Osteoblast (primary cell): ENCODE measurements at regions not wholly inside any gene's neighbourhood (a gene's known extent, or its start where the extent isn't known, plus 50 kb on each side); places are given as distances from the start of the nearest gene placed in this dataset.
A peak's percentile ranks its signal among the peaks of the same experiment; 100 is the strongest.

Experiments used
- DNase-seq: peaks from one replicate; pipeline ENCODE4 v3.0.0; 2011; ENCODE audit warnings: low spot score, mixed read lengths; ENCODE audit not compliant: insufficient read length; ENCODE audit errors: missing footprints
- H2AFZ ChIP-seq: 2 replicates; pipeline ENCODE4 v1.6.0; 2011; ENCODE audit warnings: mild to moderate bottlenecking, low read length
- H3K27ac ChIP-seq: 2 replicates; pipeline ENCODE4 v1.5.1; 2011; ENCODE audit warnings: mild to moderate bottlenecking, low read depth, low read length, moderate library complexity
- H3K27me3 ChIP-seq: 2 replicates; pipeline ENCODE4 v1.6.0; 2012; ENCODE audit warnings: mild to moderate bottlenecking, control low read depth, inconsistent platforms, low read length, moderate library complexity; ENCODE audit not compliant: insufficient read depth
- H3K36me3 ChIP-seq: 2 replicates; pipeline ENCODE4 v1.5.1; 2011; ENCODE audit warnings: mild to moderate bottlenecking, low read length, control low read depth, moderate library complexity; ENCODE audit not compliant: insufficient read depth
- H3K4me1 ChIP-seq: 2 replicates; pipeline ENCODE4 v1.5.1; 2011; ENCODE audit warnings: mild to moderate bottlenecking, low read length, control low read depth, moderate library complexity; ENCODE audit not compliant: insufficient read depth
- H3K4me2 ChIP-seq: 2 replicates; pipeline ENCODE4 v1.6.0; 2011; ENCODE audit warnings: mild to moderate bottlenecking, low read length; ENCODE audit not compliant: insufficient read depth
- H3K4me3 ChIP-seq: fragments of 200-600 bp; sonication (generic); 3 replicates; pipeline ENCODE4 v1.5.1; 2012; ENCODE audit warnings: mild to moderate bottlenecking, low read length, inconsistent platforms; ENCODE audit not compliant: insufficient read depth
- H3K79me2 ChIP-seq: 2 replicates; pipeline ENCODE4 v1.6.0; 2012; ENCODE audit warnings: mild to moderate bottlenecking, low read length, control low read depth, inconsistent platforms; ENCODE audit not compliant: insufficient read depth
- H3K9me3 ChIP-seq: 2 replicates; pipeline ENCODE4 v1.5.1; 2011; ENCODE audit warnings: low read depth, low read length, control low read depth
- H4K20me1 ChIP-seq: 2 replicates; pipeline ENCODE4 v1.6.0; 2012; ENCODE audit warnings: mild to moderate bottlenecking, low read length, control low read depth; ENCODE audit not compliant: insufficient read depth
- TF ChIP-seq, protein P1 (sequence below): IDR thresholded peaks from 2 replicates; pipeline ENCODE4 v1.5.1; 2011; ENCODE audit warnings: mild to moderate bottlenecking, low read depth, low read length, moderate library complexity; ENCODE audit errors: extremely low read depth

DNA sequence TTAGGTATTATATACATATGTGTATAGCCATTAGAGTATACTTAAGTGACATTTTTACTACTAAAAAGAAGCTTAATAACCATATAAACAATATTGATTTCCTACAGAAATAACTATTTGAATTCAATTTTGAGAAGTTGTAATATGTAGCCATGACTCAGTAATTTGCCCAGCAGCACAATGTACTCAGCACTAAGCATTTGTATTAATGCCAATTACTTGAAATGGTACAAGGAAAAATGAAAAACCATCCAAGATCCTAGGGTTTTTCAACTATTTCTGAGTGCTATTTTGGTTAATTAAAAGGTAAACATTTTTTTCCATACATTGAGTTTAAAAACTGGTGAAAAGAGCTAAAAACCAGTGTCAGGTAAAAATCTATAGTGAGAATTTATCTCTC lies 324.0 kb downstream of the KCNJ3 start:
- H3K27ac ChIP-seq = no peak overlapping the region
- no peak overlapping the region for H3K4me3 ChIP-seq
- no peaks in the 10 kb centered on the region for H3K27me3 ChIP-seq
- H3K36me3 ChIP-seq = no peaks in the 10 kb centered on the region
- no peaks in the 10 kb centered on the region for H3K4me1 ChIP-seq
- H3K79me2 ChIP-seq = no peaks in the 10 kb centered on the region
- TF ChIP-seq, protein P1, sequence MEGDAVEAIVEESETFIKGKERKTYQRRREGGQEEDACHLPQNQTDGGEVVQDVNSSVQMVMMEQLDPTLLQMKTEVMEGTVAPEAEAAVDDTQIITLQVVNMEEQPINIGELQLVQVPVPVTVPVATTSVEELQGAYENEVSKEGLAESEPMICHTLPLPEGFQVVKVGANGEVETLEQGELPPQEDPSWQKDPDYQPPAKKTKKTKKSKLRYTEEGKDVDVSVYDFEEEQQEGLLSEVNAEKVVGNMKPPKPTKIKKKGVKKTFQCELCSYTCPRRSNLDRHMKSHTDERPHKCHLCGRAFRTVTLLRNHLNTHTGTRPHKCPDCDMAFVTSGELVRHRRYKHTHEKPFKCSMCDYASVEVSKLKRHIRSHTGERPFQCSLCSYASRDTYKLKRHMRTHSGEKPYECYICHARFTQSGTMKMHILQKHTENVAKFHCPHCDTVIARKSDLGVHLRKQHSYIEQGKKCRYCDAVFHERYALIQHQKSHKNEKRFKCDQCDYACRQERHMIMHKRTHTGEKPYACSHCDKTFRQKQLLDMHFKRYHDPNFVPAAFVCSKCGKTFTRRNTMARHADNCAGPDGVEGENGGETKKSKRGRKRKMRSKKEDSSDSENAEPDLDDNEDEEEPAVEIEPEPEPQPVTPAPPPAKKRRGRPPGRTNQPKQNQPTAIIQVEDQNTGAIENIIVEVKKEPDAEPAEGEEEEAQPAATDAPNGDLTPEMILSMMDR = no peak
- H3K4me2 ChIP-seq = no peak overlapping the region
- H4K20me1 ChIP-seq = no peaks in the 10 kb centered on the region
- no peak for DNase-seq
- no peak overlapping the region for H2AFZ ChIP-seq
- peaks cover 3% of the 10 kb centered on the region for H3K9me3 ChIP-seq

DNA sequence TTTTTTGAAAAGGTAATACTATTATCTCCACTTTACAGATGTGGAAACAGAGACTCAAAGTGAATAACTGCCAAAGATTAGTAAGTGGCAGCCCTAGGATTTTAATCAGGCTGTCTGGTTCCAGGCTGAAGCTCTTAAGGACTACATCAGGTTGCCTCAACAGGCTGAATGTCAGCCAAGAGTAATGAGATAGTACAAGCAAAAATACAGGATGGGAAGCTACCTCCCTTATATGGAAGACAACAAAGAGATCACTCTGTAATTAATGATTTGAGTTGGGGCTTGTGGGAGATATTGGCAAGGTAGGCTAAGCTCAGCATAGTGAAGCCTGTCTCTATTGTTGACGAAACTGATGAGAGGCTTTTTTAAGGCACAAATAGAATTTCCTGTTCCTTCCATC lies 323.1 kb downstream of the KCNJ3 start:
- H3K4me2 ChIP-seq = no peak overlapping the region
- H3K79me2 ChIP-seq = no peaks in the 10 kb centered on the region
- no peak overlapping the region for H3K27ac ChIP-seq
- no peaks in the 10 kb centered on the region for H3K36me3 ChIP-seq
- H3K9me3 ChIP-seq = peaks cover 3% of the 10 kb centered on the region
- H3K4me1 ChIP-seq = no peaks in the 10 kb centered on the region
- TF ChIP-seq, protein P1 = no peak
- DNase-seq = no peak
- H4K20me1 ChIP-seq = no peaks in the 10 kb centered on the region
- no peak overlapping the region for H3K4me3 ChIP-seq
- no peak overlapping the region for H2AFZ ChIP-seq
- H3K27me3 ChIP-seq = no peaks in the 10 kb centered on the region

DNA sequence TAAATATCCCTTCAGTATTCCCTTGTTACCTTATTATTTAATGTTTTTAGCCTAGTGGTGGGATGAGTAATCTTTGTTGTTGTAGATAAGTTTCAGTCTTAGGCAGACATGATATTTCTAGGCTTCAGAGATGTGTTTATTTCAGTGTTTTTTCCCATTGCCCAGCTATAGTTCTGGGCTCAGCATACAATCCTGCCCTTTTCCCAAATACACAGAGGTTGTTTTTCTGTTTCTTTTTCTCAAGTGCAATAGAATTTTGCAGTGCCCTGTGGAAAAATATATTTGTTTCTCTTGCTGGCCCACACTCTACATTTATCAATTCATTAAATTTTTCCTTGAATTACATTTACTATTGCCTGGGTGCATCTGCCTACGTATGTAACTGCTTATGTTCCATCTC lies 321.8 kb downstream of the KCNJ3 start:
- DNase-seq = no peak
- no peak overlapping the region for H3K4me3 ChIP-seq
- TF ChIP-seq, protein P1 = no peak
- no peaks in the 10 kb centered on the region for H4K20me1 ChIP-seq
- H3K4me1 ChIP-seq = no peaks in the 10 kb centered on the region
- H3K27ac ChIP-seq = no peak overlapping the region
- no peaks in the 10 kb centered on the region for H3K27me3 ChIP-seq
- H3K9me3 ChIP-seq = peaks cover 3% of the 10 kb centered on the region
- no peak overlapping the region for H2AFZ ChIP-seq
- no peaks in the 10 kb centered on the region for H3K79me2 ChIP-seq
- no peak overlapping the region for H3K4me2 ChIP-seq
- H3K36me3 ChIP-seq = no peaks in the 10 kb centered on the region

DNA sequence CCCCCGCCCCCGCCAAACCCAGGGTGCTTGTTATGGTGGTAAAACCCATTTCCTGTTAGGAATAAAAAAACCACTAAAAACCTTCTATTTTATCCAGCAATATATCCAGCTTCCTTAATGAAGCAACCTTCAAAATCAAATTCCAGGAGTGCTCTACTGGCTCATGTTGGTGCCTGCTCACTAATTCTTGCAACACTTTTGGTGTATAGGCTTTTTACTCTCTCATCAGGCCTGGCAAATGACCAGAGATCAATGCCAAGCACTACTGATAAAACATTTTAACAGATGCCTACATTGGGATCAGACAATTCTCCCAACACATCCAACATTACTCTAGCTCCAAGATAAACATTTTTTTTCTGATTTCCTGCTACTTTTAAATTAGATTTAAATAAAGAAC lies 312.4 kb downstream of the KCNJ3 start:
- peaks cover 5% of the 10 kb centered on the region for H3K9me3 ChIP-seq
- no peaks in the 10 kb centered on the region for H3K27me3 ChIP-seq
- no peak overlapping the region for H2AFZ ChIP-seq
- H3K4me1 ChIP-seq = no peaks in the 10 kb centered on the region
- H3K4me2 ChIP-seq = no peak overlapping the region
- no peaks in the 10 kb centered on the region for H3K36me3 ChIP-seq
- H3K27ac ChIP-seq = no peak overlapping the region
- no peak overlapping the region for H3K4me3 ChIP-seq
- H4K20me1 ChIP-seq = no peaks in the 10 kb centered on the region
- no peaks in the 10 kb centered on the region for H3K79me2 ChIP-seq
- TF ChIP-seq, protein P1 = no peak
- DNase-seq = peak; percentile 2
